GM04503 (cell line): ENCODE measurements at regions not wholly inside any gene's neighbourhood (a gene's known extent, or its start where the extent isn't known, plus 50 kb on each side); places are given as distances from the start of the nearest gene placed in this dataset.
"Not testable (repeated sequence)": the region's sequence is repeated elsewhere in the genome, so short reads cannot be mapped to it uniquely, and the experiment has no call there.

Source experiments
- DNase-seq: peaks from one replicate; pipeline ENCODE4 v3.0.0-alpha.2; 2012; ENCODE audit warnings: low read depth

DNA sequence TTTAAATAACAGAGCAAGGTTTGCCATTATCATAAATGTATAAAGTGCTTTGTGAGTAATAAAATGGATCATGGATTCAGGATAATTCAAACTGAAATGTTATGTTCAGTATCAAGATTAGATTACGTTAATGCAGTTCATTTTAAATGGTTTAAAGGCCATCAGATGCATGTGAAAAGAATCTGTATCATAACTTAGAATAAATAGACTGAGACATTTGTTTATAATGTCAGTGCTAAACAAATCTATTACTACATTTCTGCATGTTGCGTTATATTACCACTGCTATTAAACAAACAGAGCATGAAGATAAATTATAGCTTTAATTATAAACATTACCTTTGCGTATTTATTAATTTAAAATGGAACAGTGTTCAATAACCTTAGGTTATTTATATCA lies 160.2 kb downstream of the TOX3 start:
- DNase-seq = no peak

DNA sequence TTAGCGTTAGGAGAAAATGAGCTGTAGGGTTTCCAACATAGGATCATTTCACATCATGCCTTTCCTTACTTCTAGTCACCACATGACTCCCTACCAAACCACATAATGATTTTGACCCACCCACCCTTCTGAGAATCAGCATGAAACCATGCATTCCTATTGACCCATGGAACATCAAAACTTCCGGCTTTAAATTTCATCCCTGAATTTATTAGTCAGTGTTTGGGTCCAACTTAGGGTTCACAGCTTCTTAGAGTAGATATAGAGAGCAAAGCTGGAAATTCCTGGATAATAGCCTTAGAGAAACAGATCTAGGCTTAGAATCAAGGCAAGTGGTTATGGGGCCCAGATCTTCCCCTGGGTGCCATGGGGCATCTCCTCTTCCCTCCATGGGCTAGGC lies 162.6 kb downstream of the TOX3 start:
- DNase-seq = no peak

DNA sequence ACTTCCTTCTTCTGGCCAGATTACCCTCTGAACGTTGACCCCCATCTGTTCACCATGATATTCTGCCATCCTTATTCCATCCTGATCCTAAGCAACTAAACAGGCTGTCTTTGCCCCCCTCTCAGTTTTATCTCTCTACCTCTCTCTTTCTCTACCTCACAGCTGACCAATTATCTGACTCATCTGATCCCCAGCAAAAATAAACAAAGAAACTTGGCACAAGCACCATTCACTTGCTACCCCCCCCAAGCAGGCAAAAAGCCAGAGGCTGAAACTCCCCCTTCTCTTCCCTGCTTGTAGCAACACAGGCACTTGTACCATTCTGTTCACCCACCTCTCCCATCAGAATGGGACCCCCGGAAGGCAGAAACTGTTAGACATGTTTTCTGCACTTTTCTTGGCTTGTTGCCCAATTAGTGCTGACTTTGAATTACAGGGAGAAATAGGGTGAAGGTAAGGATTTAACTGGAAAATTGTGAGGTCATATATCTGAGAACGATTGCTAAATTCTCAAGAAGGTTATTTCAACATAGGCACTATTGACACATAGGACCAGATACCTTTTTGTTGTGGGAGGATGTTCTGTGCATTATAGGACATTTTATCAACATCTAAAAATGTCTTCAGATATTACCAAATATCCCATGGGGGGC lies 163.2 kb downstream of the TOX3 start:
- no peak for DNase-seq

DNA sequence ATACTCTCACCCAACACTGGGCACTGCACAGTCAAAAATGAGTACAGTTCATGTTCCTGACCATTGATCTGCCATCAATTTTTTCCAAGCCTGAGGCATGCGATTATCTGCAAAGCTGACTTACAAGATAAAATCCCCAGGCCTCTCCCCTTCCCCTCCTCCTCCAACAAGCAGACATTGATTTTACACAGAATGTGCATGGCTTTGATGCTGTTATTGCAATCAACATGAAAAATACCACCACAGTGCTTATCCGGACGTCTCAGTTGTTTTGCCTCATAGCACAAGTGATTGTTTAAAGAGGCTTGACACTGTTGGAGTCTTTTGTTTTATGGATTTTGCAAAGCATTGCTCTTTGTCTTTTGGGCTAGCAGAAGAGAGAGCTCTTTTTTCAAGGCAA lies 163.8 kb downstream of the TOX3 start:
- no peak for DNase-seq

DNA sequence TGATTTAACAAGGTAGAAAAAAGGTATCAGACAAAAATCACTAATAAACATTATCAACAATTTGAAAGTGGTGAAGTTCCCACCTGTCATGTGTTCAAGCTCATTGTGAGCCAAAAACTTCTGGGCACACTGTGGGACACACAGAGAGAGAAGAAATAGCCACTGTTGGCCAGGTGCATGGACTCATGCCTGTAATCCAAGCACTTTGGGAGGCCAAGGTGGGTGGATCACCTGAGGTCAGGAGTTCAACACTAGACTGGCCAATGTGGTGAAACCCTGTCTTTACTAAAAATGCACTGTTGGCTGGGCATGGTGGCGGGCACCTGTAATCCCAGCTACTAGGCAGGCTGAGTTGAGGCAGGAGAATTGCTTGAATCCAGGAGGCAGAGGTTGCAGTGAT lies 167.4 kb downstream of the TOX3 start:
- no peak for DNase-seq

DNA sequence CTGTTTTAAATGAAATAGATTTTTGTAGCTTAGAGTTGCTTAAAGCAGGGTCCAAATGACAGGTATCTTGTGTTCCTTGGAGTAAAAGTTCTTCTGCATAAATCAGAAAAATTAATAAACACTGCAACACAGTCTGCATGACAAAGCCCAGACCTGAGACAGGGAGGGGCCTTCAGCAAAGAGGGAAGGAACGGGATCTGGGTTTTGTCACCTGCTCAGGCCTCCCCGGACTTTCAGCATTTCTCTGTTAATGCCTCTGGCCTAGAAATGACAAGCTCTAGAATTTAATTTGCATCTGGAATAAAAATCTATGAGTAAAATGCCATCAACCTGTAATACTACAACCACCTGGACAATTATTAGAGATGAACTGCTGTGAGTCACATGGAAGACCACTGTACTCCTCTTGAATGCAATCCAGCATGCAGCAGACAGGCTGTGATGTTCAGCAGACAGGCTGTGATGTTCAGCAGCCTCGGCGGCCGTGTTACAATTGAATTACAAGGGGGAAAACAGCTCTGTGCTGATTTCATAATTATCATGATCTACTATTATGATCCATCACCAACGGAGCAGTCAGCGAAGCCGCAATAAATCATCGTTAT lies 170.2 kb downstream of the TOX3 start:
- no peak for DNase-seq

DNA sequence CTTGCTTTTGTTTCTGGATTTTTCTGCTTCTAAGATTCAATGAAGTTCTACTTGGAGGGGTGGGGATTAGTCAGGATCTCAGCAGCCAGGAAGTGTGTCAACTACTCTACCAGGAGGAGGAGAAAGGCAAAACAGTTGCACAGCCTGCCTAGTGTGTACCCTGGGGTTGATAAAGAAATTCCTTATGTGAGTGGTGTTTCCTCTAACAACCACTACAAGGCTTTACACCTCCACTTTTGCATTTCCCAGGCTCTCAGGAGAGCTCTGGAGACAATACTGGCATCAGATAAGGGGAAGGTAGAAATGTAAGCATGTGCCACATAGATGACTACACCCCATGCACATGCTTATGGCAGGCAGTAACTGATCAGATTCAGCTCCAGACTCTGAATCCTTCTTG lies 174.6 kb downstream of the TOX3 start:
- no peak for DNase-seq

DNA sequence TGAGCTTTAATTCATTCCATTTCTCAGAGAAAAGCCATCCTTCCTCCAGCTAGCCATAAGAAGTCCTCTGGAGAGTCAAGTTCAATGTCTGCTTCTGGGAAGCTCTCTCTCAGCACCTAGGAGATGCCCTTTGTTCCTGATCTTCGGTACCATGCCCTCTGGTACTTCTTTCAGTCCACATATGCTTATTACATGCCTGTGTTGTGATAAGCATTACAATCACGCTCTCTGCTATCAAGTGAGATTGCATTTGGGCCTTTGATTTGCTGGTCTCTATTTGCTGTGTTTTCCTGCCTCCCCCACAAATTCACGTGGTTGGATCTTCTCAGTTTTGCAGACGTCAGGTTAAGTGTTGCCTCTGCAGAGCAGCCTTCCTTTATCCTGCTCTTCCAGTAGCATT lies 178.1 kb downstream of the TOX3 start:
- DNase-seq = no peak

DNA sequence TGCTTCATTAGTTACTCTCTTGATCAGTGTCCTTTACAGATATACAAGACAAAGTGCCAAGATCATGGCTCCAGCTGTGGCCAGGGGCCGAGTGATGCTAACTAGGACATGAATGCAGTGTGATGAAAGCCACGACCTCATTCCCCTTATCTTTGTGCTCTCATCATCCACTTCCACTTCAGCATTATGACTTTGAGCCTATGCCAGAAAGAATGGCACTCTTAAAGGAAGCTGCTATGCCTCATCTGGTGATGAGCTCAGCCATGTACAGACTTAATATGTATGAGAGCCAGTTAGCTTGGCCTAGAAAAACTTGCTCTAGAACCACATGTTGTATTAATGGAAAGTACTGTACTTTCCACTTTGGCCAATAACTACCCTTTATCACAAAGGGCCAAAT lies 179.1 kb downstream of the TOX3 start:
- no peak for DNase-seq

DNA sequence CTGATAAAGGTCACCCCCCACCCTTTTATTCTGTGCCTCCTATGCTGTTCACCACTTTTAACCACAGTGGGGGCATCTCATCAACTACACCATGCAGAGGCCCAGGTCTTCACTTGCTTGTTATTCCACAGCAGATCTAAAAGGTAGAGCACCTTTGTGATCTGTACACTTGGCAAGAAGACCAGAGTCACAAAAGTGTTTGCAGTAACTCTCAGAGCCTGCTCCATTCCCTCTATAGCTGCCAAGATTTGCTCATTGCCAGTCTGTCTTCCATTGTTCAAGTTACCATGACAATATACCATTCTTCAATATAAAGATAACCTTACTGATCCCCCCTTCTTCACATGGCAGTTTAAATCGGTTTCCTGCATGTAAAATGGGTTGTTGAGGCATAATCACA lies 180.0 kb downstream of the TOX3 start:
- no peak for DNase-seq

DNA sequence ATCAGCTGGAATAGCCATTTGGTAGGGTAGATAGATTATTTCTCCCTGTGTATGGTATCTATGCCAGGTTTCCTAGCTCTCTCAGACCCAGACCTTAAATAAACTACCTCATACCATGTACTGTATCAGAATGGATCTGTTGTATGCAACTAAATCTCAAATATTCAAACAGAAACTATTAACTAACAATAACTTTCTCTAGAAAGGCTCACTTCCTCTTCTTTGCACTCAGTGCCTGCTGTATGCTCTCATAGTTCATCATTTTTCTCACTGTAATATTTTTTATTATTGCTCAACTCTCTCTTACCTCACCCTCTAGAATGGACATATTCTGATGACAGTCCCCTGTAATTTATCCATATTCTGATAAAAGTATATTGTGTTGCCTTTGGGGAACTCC lies 182.4 kb downstream of the TOX3 start:
- DNase-seq = no peak

DNA sequence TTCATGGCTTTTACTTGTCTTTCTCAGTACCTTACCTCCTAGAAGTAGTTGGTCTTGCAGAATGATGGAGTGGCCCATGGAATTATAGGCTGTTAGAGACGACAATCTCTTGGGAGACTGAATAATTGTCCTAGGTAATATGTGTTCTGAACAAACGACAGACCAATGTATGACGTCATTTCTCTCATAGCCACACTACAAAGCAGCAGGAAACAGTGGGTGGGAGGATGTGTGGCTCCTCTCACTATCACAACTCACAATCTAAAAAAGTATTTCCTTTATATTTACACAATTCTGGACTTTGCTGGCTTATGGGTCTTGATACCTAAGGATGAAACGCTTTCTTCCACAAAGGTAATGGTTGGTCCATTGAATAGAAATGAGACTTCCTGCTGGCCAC lies 183.9 kb downstream of the TOX3 start:
- no peak for DNase-seq

DNA sequence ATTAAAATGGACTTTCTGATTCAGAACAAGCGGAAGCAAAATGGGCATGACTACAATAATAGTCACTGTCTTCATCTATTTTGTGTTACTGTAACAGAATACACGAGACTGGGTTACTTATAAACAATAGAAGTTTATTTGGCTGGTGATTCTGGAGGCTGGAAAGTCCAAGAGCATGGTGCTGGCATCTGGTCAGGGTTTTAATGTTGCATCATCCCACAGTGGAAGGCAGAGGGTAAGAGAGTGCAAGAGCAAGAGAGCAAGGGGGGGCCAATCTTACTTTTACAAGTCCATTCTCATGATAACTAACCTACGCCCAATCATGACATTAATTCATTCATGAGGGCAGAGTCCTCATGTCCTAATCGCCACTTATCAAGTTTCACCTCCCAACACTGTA lies 189.2 kb downstream of the TOX3 start:
- DNase-seq = no peak

DNA sequence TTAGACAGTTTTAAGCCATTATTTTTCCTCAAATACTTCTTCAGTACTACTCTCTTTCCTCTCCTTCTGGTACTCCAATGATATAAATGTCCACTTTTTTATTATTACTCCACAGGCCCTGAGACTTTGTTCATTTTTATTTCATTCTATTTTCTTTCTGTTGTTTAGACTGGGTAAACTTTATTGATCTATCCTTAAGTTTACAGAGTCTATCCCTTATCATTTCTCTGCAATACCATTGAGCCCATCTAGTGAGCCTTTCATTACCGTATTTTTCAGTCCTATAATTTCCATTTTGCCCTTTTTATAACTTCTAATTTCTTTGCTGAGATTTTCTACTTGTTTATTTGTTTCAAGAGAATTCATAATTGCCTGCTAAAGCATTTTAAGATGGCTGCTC lies 193.7 kb downstream of the TOX3 start:
- no peak for DNase-seq

DNA sequence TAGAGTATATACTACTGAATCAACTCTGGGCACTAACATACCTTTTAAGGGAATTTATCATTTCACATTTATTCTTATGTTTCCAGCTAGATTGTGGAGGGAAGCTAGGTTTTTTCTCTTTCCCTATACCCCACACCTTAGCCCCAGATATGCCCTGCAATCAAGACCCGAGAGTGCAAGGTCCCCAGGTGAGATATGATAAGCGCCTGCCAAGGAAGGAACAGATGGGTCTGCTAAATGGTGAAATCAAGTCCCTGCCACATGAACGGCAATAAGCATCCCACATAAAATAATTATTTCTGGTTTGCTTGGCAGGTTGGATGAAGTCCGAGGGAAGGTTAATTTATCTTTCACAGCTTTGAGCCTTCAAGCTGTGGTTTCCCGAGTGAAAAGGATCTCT lies 195.5 kb downstream of the TOX3 start:
- no peak for DNase-seq

DNA sequence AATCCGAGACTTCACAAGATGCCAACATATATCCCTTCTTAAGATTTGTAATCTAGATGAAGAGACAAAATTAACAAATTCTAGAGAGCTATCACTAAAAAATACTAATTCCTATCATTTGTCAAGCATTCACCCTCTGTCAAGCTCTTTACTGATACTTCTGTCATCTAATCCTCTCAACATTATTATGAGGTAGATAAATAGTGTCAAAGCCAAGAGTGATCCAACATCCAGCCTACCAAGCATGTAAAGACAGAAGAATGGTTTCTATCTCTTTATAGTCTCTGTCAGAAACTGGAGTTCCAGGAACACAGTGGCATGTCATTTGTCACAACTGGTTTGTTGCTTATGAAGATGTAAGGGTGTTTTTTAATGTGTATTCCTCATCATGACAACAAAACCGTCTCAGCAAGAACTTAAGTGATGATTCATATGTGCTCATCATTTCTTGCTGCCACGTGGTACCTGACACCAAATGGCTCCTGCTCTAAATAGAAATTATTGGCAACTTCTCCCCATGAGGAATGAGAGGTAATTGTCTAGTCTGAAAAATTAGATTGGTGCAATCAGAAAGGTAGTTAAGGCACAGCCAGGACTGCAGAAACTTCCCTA lies 196.8 kb downstream of the TOX3 start:
- no peak for DNase-seq

DNA sequence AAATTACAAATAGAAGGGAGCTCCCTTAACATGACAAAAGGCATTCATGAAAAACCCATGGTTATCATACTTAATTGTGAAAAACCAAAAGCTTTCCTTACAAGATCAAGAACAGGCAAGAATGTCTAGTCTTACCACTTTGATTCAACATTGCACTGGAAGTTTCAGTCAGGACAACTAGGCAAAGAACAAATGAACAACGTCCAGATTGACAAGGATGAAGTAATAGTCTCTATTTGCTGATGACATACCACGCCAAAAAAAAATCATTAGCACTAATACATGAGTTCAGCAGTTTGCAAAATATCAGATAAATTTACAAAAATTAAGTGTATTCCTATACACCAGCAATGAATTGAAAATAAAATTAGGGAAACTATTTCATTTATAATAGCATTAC lies 200.2 kb downstream of the TOX3 start:
- no peak for DNase-seq

DNA sequence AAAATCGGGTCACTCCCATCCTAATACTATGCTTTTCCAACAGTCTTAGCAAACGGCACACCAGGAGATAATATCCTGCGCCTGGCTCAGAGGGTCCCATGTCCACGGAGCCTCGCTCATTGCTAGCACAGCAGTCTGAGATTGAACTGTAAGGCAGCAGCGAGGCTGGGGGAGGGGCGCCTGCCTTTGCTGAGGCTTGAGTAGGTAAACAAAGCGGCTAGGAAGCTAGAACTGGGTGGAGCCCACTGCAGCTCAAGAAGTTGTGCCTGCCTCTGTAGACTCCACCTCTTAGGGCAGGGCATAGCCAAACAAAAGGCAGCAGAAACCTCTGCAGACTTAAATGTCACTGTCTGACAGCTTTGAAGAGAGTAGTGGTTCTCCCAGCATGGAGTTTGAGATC lies 213.3 kb downstream of the TOX3 start:
- DNase-seq = not testable (repeated sequence)

DNA sequence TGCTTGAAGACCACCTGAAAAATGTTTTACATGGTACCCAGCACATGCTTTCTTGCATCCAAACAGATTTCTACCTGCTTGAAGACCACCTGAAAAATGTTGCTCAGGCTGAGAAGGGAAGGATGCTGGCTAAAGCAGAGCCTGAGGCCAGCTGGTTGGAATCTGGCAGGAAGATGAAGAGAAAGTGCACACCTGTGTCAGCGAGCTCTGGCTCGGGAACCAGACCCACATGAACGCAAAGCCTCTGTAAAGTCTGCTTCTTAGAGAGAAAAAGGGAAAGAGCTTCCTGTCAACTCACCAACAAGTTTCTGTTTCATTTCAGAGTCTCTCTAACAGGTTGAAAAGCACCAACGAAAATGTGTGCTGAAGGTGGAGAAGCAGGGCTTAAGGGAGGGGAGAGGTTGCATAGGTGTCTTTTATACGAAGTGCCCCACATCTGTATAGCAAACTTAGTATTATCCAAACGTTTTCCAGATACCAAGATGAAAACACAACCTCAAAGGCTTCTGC lies 226.0 kb downstream of the TOX3 start:
- no peak for DNase-seq

DNA sequence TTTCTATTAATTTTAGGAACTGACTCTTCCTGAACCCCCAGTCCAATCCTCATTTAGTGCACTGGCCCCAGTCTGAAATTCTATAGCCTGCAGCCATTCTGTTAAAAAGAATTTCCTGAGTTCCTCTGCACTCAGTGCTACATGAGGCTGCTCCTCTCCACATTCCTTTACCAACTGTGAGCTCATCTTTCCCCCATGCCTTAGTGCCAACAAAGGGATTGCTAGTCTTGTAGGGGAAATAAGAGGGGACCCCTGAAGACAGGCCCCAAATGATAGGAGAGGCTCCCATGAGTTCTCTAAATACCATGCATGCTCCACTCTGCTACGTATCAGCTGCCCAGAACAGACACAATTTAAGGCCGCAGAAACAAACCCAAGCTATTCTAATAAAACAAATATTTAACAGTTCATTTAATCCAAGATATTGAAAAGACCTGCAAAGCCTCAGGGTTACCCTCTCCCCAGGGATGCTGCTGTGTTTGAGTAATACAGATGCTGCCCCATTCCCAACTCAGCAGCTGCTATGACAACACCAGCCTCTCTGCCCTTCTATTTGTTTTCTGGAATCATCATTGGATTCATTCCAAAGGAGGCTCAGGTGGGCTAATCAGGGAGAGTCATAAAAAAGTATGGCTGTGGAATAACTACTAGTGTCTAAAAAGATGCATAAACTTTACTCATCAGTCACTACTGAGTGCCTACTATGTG lies 228.5 kb downstream of the TOX3 start:
- no peak for DNase-seq

DNA sequence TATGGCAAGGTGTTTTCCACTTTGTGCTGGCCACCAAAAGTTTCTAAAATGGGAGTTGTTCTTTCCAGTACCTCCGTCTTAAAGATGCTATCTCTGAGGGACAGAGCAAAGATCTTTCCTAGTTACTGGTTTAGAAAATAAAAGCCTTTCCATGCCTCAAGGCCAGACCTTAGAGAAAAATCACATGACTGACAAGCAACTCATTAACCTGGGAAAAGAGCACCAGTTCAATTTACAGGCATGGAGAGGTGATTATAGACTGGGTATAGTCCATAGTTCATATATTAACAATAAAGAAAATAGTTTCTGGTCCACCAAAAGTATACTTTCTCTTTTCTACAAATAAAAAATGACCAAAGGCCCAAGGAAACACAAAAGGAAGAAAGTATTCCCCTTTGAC lies 230.7 kb downstream of the TOX3 start:
- DNase-seq = no peak

DNA sequence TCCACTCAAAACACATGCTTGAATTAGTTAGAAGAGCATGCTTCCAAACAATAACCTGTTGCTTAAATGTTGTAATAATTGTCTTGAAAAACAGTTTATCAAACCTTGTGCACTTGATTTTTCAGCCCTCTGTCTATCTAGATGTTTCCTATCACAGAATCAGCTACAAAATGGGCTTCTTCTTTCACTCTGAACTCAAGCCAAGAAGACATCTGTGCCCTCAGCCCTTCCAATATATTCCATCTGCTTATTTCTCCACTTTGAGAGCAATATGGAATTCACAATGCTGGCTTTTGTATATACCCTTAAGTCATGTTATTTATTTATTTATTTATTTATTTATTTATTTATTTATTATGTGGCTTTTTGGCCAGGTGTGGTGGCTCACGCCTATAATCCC lies 234.2 kb downstream of the TOX3 start:
- DNase-seq = no peak
